Breast epithelium (tissue), 4 donors: ENCODE measurements at regions not wholly inside any gene's neighbourhood (a gene's known extent, or its start where the extent isn't known, plus 50 kb on each side); places are given as distances from the start of the nearest gene placed in this dataset.

Source experiments
- DNase-seq, 2 donors: peaks; one replicate each; pipeline ENCODE4 v3.0.0-alpha.2; 2019; ENCODE audit warnings: low spot score in 2 of 2
- H3K27ac ChIP-seq, 2 donors: fragments of 200-600 bp; sonication (generic) in 1 of 2; one replicate each; pipeline ENCODE4 v1.5.1; 2016 to 2019; ENCODE audit warnings: mild to moderate bottlenecking in 1 of 2
- H3K27me3 ChIP-seq, 2 donors: fragments of 200-600 bp; sonication (generic) in 1 of 2; one replicate each; pipeline versions ENCODE4 v1.5.1 to v1.6.0; 2017 to 2019; ENCODE audit warnings: control low read depth in 1 of 2, mild to moderate bottlenecking in 1 of 2
- H3K36me3 ChIP-seq: fragments of 200-600 bp; one replicate; pipeline ENCODE4 v1.5.1; 2019
- H3K4me1 ChIP-seq, 2 donors: fragments of 200-600 bp; sonication (generic); one replicate each; pipeline ENCODE4 v1.5.1; 2016 to 2019; ENCODE audit warnings: control low read depth in 1 of 2
- H3K4me3 ChIP-seq, 3 donors: fragments of 200-600 bp; sonication (generic); 1 replicate in 2 of 3; 2 replicates in 1 of 3; pipeline ENCODE4 v1.5.1; 2016 to 2019; ENCODE audit warnings: mild to moderate bottlenecking in 3 of 3, moderate library complexity in 2 of 3
- H3K9me3 ChIP-seq, 2 donors: fragments of 200-600 bp; sonication (generic) in 1 of 2; one replicate each; pipeline ENCODE4 v1.5.1; 2016 to 2019; ENCODE audit warnings: control low read depth in 1 of 2
- POLR2A ChIP-seq: fragments of 450-650 bp; IDR thresholded peaks from one replicate; pipeline ENCODE4 v1.6.1; 2016; ENCODE audit warnings: antibody characterized with exemption, mild to moderate bottlenecking, moderate library complexity
- POLR2AphosphoS5 ChIP-seq, 3 donors: sonication (generic); formaldehyde crosslinking; IDR thresholded peaks; one replicate each; pipeline ENCODE4 v1.6.1; 2017; ENCODE audit warnings: antibody characterized with exemption in 3 of 3
- intact Hi-C: fragments of 100-400 bp; cut with DNase I; formaldehyde crosslinking; loops from one replicate; pipeline ENCODE4 v1.15.1; 2023; ENCODE audit warnings: low total_unique reads
- TF ChIP-seq, protein P1 (sequence below), 3 donors: fragments of 450-650 bp; IDR thresholded peaks; one replicate each; pipeline ENCODE4 v1.5.1; 2016 to 2017; ENCODE audit warnings: antibody characterized with exemption in 3 of 3, mild to moderate bottlenecking in 3 of 3, moderate library complexity in 3 of 3

DNA sequence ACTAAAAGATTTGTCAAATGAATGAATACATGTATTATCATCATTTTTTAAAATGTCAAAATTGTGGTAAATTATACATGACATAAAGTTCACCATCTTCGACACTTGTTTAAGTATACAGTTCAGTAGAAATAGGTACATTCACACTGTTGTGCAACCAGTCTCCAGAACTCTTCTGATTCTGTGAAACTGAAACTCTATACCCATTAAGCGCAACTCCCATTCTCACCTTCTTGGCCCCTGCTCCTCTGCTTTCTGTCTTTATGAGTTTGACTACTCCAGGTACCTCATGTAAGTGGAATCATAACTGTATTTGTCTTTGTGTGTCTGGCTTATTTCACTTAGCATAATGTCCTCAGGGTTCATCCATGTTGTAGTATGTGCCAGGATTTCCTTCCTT lies 50.1 kb upstream of the KBTBD8 start:
- Histone ChIP-seq H3K27me3 (no peaks in the 10 kb centered on the region), H3K4me3 (no peak overlapping the region), H3K9me3 (no peaks in the 10 kb centered on the region), H3K4me1 (no peaks in the 10 kb centered on the region), H3K27ac (no peak overlapping the region), H3K36me3 (no peaks in the 10 kb centered on the region)
- no peak for DNase-seq
- no peak for TF ChIP-seq POLR2AphosphoS5 (IDR thresholded peaks at IDR 0.05)
- no peak for TF ChIP-seq POLR2A
- TF ChIP-seq, protein P1, sequence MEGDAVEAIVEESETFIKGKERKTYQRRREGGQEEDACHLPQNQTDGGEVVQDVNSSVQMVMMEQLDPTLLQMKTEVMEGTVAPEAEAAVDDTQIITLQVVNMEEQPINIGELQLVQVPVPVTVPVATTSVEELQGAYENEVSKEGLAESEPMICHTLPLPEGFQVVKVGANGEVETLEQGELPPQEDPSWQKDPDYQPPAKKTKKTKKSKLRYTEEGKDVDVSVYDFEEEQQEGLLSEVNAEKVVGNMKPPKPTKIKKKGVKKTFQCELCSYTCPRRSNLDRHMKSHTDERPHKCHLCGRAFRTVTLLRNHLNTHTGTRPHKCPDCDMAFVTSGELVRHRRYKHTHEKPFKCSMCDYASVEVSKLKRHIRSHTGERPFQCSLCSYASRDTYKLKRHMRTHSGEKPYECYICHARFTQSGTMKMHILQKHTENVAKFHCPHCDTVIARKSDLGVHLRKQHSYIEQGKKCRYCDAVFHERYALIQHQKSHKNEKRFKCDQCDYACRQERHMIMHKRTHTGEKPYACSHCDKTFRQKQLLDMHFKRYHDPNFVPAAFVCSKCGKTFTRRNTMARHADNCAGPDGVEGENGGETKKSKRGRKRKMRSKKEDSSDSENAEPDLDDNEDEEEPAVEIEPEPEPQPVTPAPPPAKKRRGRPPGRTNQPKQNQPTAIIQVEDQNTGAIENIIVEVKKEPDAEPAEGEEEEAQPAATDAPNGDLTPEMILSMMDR (IDR thresholded peaks at IDR 0.05), result no peak
- intact Hi-C loops, result no loop called here
